ENCODE measurements at regions not wholly inside any gene's neighbourhood (a gene's known extent, or its start where the extent isn't known, plus 50 kb on each side); places are given as distances from the start of the nearest gene placed in this dataset.

- no peak for DNase-seq
Measured at GRCh38 chr3:26559227-26559626, 63.3 kb upstream of the LRRC3B start.

DNA sequence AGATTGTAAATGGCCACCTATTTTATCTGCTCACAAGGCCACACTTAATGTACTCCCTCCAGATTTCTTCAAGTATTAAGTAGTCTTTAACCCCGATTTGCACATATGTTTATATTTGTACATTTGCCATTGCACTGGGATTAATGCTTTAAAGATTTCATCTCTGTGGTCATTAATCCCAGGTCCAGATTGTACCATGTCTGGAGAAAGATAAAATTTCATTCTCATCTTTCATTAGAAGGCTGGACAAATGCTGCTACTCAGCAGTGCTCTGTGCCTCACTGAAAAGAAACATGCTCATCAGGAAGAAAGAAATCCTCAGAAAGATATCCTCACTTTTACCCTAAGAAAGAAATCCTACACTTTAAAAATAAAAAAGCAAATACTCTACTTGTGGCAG is 62.5 kb upstream of the LRRC3B start:
- no peak for DNase-seq

DNA sequence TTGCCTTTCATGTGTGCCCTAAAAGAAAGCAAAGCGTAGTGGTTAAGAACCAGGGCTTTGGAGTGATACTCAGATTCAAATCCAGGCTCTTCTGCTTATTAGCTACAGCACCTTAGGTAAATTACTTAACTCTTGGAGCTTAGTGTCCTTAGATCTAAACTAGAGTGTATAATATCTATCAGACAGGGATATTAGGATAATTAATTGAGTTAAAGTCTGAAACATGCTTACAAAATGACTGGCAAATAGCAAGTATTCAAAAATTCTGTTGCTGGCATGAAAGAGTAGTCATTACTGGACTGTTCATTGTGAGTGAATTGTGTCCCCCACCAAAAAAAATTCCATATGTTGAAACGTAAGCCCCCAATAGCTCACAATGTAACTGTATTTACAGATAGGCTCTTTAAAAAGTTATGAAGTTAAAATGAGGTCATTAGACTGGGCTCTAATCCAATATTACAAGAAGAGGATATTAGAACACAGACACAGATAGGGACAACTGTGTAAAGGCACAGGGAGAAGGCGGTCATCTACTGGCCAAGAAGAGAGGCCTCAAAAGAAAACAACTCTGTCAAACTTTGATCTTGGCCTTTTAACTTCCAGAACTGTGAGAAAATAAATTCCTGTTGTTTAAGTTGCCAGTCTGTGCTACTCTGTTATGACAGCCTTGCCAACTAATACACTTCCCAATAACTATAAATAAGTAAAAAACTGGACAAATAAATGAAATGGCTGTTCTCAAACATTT is 60.4 kb upstream of the LRRC3B start:
- no peak for DNase-seq
